Heart left ventricle (tissue), 16 donors: ENCODE measurements at regions not wholly inside any gene's neighbourhood (a gene's known extent, or its start where the extent isn't known, plus 50 kb on each side); places are given as distances from the start of the nearest gene placed in this dataset.
A peak's percentile ranks its signal among the peaks of the same experiment; 100 is the strongest.

Source experiments
- ATAC-seq, 4 donors: fragments of 200-7000 bp; cut with Tn5 transposase; one replicate each; pipeline ENCODE4 v1.9.1; 2020 to 2022; ENCODE audit warnings: moderate library complexity in 4 of 4, mild to moderate bottlenecking in 3 of 4, moderate number of reproducible peaks in 1 of 4
- DNase-seq, 5 donors: peaks; one replicate each; pipeline ENCODE4 v3.0.0-alpha.2; 2020
- H3K27ac ChIP-seq, 12 donors: fragments of 200-600 bp; sonication (generic) in 4 of 12; one replicate each; pipeline versions ENCODE4 v1.5.0 to v1.8.0; 2016 to 2022; ENCODE audit warnings: mild to moderate bottlenecking in 2 of 12
- H3K27me3 ChIP-seq, 9 donors: fragments of 200-600 bp; sonication (generic) in 2 of 9; one replicate each; pipeline versions ENCODE4 v1.5.1 to v1.8.0; 2016 to 2022; ENCODE audit warnings: mild to moderate bottlenecking in 3 of 9
- H3K36me3 ChIP-seq, 9 donors: fragments of 200-600 bp; sonication (generic) in 2 of 9; one replicate each; pipeline versions ENCODE4 v1.5.0 to v1.8.0; 2018 to 2022; ENCODE audit warnings: mild to moderate bottlenecking in 2 of 9
- H3K4me1 ChIP-seq, 12 donors: fragments of 200-600 bp; sonication (generic) in 4 of 12; one replicate each; pipeline versions ENCODE4 v1.5.0 to v1.8.0; 2016 to 2022; ENCODE audit warnings: mild to moderate bottlenecking in 3 of 12
- H3K4me3 ChIP-seq, 12 donors: fragments of 200-600 bp; sonication (generic) in 4 of 12; one replicate each; pipeline versions ENCODE4 v1.5.0 to v1.8.0; 2017 to 2022; ENCODE audit warnings: mild to moderate bottlenecking in 9 of 12, moderate library complexity in 4 of 12
- H3K9me3 ChIP-seq, 12 donors: fragments of 200-600 bp; sonication (generic) in 4 of 12; one replicate each; pipeline versions ENCODE4 v1.5.0 to v1.8.0; 2016 to 2022; ENCODE audit warnings: mild to moderate bottlenecking in 1 of 12
- POLR2A ChIP-seq, 2 donors: fragments of 450-650 bp; IDR thresholded peaks; one replicate each; pipeline ENCODE4 v1.6.1; 2017; ENCODE audit warnings: antibody characterized with exemption in 2 of 2, mild to moderate bottlenecking in 2 of 2, moderate library complexity in 2 of 2
- WGBS, 4 donors: extraction: QIAGEN DNeasy Blood & Tissue Kit in 2 of 4; methylation state at CpG; one replicate each; pipeline versions ENCODE4 v1.1.5 to v1.1.7; 2013 to 2018; 5-methylcytosine and 5-hydroxymethylcytosine counted together
- intact Hi-C, 10 donors: fragments of 100-400 bp; cut with DNase I; formaldehyde crosslinking; loops; one replicate each; pipeline versions ENCODE4 v1.11.1 to v1.14.2; 2022
- TF ChIP-seq, protein P1 (sequence below), 12 donors: fragments of 200-600 bp; sonication (generic) in 4 of 12; IDR thresholded peaks; one replicate each; pipeline versions ENCODE4 v1.5.0 to v1.8.0; 2018 to 2022; ENCODE audit warnings: antibody characterized with exemption in 12 of 12, mild to moderate bottlenecking in 5 of 12
- donor health status: ischemic (EF 13 %, LVEDD 7.1; RV severe dilation, severe dysfunction).
- donor health status: healthy with polysubstance abuse.
- donor health status: DM: no; HTN: yes; CAD: no.
- donor health status: DM: no; HTN: no; CAD: no.
- donor health status: ischemic (EF 25% LVEDD 6.9; RV normal size, moderate dysfunction).
- donor health status: ischemic (EF 25% LVEDD 5.7; RV mildly dilated, moderate dysfunction).
- donor health status: healthy.
- donor health status: DM: yes; HTN: yes; CAD: no.
- donor health status: ischemic (EF 35%, LVEDD 5.7; RV mildly dilated, moderate dysfunction).
- donor health status: nonischemic (EF 11% LVEDD 7.7; RV severe dilation, severe dysfunction).
- donor health status: DM: yes; HTN: yes; CAD: no.
- donor health status: PGD.
- donor health status: ischemic (EF 29% LVEDD 5.4; RV normal size, mild dysfunction).
- donor health status: nonischemic (EF 23%, LVEDD 6.1; RV moderate dilation, normal function).

DNA sequence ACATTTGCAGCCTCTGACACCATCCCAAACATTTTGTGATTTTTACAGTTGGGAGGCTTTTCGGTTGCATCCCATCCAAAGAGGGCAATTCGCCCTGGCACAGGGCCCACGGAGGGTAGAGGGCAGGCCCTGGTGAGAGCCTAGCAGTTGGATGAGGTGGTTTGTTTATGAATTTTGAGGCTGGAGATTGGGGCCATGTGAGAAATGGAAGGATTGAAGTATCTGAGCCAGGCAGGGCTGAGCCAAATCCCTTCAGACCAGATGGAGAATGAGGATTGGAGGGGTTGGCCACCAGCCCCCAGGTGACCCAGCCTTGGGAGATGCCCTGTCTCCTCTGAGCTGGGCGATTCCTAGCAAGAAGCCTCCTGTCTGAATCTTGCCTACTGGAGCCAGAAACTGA, 52.6 kb upstream of the CCDC167 start:
- TF ChIP-seq POLR2A (IDR thresholded peaks at IDR 0.05), result no peak
- ATAC-seq, result no peak
- WGBS, 4 donors, result 70 to 79% (median 75%) methylated on average over 4 of the region's 4 CpGs
- intact Hi-C loops, result loop anchor here in 1 of 10 donors (10.0 kb wide), 1 partner anchor 133 kb away; no protein-coding TSS in a partner anchor
- Histone ChIP-seq H3K9me3 (no peaks in the 10 kb centered on the region), H3K4me1 (peaks cover 0 to 12% (median 2%) of the 10 kb centered on the region in 12 donors), H3K36me3 (no peaks in the 10 kb centered on the region), H3K4me3 (no peak overlapping the region), H3K27ac (no peak overlapping the region), H3K27me3 (peaks cover 0 to 10% (median 0%) of the 10 kb centered on the region in 9 donors)
- no peak for DNase-seq

DNA sequence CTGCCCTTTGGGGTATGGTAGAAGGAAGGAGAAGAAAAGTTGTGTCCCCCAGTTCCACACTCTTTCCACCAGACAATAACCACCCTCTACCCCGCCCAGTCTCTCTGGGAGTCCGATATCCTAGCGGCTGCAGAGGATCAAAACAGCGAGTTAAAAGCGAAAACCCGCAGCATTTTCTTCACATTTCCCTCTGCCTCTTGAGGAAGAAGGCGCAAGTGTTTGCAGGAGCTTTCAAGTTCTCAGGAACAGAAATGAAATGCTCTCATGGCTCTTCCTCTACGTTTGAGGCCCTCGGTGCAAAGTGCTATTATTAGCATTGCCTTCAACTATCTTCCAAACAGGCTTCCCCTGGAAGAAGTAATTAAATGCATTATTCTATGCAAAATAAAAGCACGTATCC, 52.2 kb upstream of the CCDC167 start:
- intact Hi-C loops, result loop anchor here in 2 of 10 donors (1.0 to 10.0 kb wide), 2 partner anchors 8 to 133 kb away; no protein-coding TSS in a partner anchor
- DNase-seq, result no peak
- no peak overlapping the region for H3K27ac ChIP-seq
- WGBS, 4 donors, result 44 to 52% (median 47%) methylated on average over 10 of the region's 10 CpGs
- ATAC-seq, result no peak
- H3K36me3 ChIP-seq, result no peaks in the 10 kb centered on the region
- peaks cover 0 to 13% (median 2%) of the 10 kb centered on the region in 12 donors for H3K4me1 ChIP-seq
- TF ChIP-seq, protein P1, sequence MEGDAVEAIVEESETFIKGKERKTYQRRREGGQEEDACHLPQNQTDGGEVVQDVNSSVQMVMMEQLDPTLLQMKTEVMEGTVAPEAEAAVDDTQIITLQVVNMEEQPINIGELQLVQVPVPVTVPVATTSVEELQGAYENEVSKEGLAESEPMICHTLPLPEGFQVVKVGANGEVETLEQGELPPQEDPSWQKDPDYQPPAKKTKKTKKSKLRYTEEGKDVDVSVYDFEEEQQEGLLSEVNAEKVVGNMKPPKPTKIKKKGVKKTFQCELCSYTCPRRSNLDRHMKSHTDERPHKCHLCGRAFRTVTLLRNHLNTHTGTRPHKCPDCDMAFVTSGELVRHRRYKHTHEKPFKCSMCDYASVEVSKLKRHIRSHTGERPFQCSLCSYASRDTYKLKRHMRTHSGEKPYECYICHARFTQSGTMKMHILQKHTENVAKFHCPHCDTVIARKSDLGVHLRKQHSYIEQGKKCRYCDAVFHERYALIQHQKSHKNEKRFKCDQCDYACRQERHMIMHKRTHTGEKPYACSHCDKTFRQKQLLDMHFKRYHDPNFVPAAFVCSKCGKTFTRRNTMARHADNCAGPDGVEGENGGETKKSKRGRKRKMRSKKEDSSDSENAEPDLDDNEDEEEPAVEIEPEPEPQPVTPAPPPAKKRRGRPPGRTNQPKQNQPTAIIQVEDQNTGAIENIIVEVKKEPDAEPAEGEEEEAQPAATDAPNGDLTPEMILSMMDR (IDR thresholded peaks at IDR 0.05), result no peak
- TF ChIP-seq POLR2A (IDR thresholded peaks at IDR 0.05), result no peak
- peaks cover 0 to 10% (median 0%) of the 10 kb centered on the region in 9 donors for H3K27me3 ChIP-seq
- no peaks in the 10 kb centered on the region for H3K9me3 ChIP-seq
- no peak overlapping the region for H3K4me3 ChIP-seq

DNA sequence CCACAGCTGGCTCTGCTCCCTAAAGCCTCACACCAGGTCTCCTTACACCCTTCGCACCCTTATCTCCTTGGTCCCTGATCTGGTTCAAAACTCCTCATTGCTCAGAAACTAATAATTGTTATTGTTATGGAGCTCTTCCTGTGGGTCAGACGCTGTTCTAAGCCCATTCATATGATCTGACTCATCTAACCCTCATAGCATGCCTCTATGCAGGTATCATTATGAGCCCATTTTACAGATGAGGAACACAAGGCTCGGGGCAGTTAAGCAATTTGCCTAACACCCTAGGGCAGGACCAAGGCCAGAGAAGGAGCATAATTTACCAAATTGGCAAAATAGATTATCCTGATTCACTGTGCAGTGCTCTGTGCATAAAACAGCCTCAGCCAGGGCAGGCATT, 51.8 kb upstream of the CCDC167 start:
- intact Hi-C loops, result loop anchor here in 2 of 10 donors (1.0 to 10.0 kb wide), 2 partner anchors 9 to 133 kb away; no protein-coding TSS in a partner anchor
- Histone ChIP-seq H3K9me3 (no peaks in the 10 kb centered on the region), H3K27ac (no peak overlapping the region), H3K36me3 (no peaks in the 10 kb centered on the region), H3K27me3 (peaks cover 0 to 10% (median 0%) of the 10 kb centered on the region in 9 donors), H3K4me3 (no peak overlapping the region), H3K4me1 (peaks cover 0 to 13% (median 2%) of the 10 kb centered on the region in 12 donors)
- no peak for TF ChIP-seq POLR2A (IDR thresholded peaks at IDR 0.05)
- TF ChIP-seq, protein P1 (IDR thresholded peaks at IDR 0.05), result no peak
- DNase-seq (no peak), ATAC-seq (no peak)
- 60 to 84% (median 82%) methylated on average over 3 of the region's 3 CpGs for WGBS, 4 donors

DNA sequence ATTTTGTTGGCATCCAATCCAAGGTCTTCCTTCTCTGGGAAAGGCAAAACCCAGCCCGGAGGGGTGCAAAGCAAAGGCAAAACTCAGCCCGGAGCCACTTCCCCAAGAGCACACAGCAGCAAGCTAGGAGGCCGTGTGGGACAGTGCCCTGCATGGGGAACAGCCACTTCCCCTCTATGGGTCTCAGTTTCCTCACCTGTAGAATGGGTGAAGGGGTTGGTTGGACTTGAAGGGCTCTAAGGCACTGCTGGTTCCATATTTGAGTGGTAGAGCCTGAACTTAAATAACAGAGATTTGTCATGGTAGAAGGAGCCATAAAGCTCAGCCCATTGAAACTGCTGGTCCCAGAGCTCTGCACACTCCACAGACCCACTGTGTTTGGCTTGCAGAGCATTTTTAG, 51.3 kb upstream of the CCDC167 start:
- ATAC-seq, result no peak
- DNase-seq, result peak in 1 of 5 donors; percentile 11
- intact Hi-C loops, result loop anchor here in 2 of 10 donors (1.0 to 10.0 kb wide), 2 partner anchors 9 to 134 kb away; no protein-coding TSS in a partner anchor
- H3K27me3 ChIP-seq, result peaks cover 0 to 10% (median 0%) of the 10 kb centered on the region in 9 donors
- TF ChIP-seq POLR2A (IDR thresholded peaks at IDR 0.05), result no peak
- TF ChIP-seq, protein P1 (IDR thresholded peaks at IDR 0.05), result no peak
- H3K9me3 ChIP-seq, result no peaks in the 10 kb centered on the region
- WGBS, 4 donors, result 61 to 65% (median 63%) methylated on average over 3 of the region's 3 CpGs
- no peaks in the 10 kb centered on the region for H3K36me3 ChIP-seq
- H3K4me3 ChIP-seq, result no peak overlapping the region
- H3K27ac ChIP-seq, result no peak overlapping the region
- H3K4me1 ChIP-seq, result peaks cover 0 to 13% (median 2%) of the 10 kb centered on the region in 12 donors
